A549 (cell line): ENCODE measurements at regions not wholly inside any gene's neighbourhood (a gene's known extent, or its start where the extent isn't known, plus 50 kb on each side); places are given as distances from the start of the nearest gene placed in this dataset.

Source experiments
- ATAC-seq, 2 experiments: fragments of 200-7000 bp in 1 of 2; fragments of >200 bp in 1 of 2; cut with Nextera tagmentation in 1 of 2; cut with Tn5 transposase in 1 of 2; 3 replicates each; pipeline versions ENCODE4 v1.8.0 to v1.9.1; 2018 to 2020; ENCODE audit warnings: mild to moderate bottlenecking in 1 of 2, moderate library complexity in 1 of 2
- CTCF ChIA-PET: fragments of 300-600 bp; sonication (Branson Sonifier 250); formaldehyde crosslinking; extraction: SDS; loops from one replicate; lab custom pipeline; 2021; ENCODE audit warnings: antibody characterized with exemption, inconsistent platforms; lab: Yijun Ruan, JAX
- POLR2A ChIA-PET: fragments of 350-600 bp; formaldehyde crosslinking; extraction: SDS; loops from one replicate; lab custom pipeline; 2021; ENCODE audit warnings: antibody characterized with exemption, inconsistent platforms; lab: Yijun Ruan, JAX
- DNase-seq, 2 experiments: peaks; one replicate each; pipeline versions ENCODE4 v3.0.0 to v3.0.0-alpha.2; 2011 to 2016; ENCODE audit warnings: low read depth in 1 of 2, low spot score in 1 of 2
- FAIRE-seq: peaks from 2 replicates; lab custom pipeline; 2011; peaks lifted over from hg19 to GRCh38; lab: Jason Lieb, UNC
- H3K27ac ChIP-seq, 2 experiments: fragments of >200 bp; sonication (Bioruptor Twin); formaldehyde crosslinking; 3 replicates each; pipeline ENCODE4 v1.5.1; 2016 to 2017
- H3K4me1 ChIP-seq: fragments of >200 bp; sonication (Bioruptor Twin); formaldehyde crosslinking; 3 replicates; pipeline ENCODE4 v1.6.1; 2016
- H3K4me2 ChIP-seq: fragments of >200 bp; sonication (Bioruptor Twin); formaldehyde crosslinking; 3 replicates; pipeline ENCODE4 v1.6.1; 2016
- H3K4me3 ChIP-seq: fragments of >200 bp; sonication (Bioruptor Twin); formaldehyde crosslinking; 3 replicates; pipeline ENCODE4 v1.5.1; 2016
- H3K9me3 ChIP-seq: fragments of >200 bp; sonication (Bioruptor Twin); formaldehyde crosslinking; 3 replicates; pipeline ENCODE4 v1.6.1; 2016
- CEBPB ChIP-seq, 2 experiments: fragments of >200 bp in 1 of 2; sonication (Bioruptor Twin) in 1 of 2; formaldehyde crosslinking in 1 of 2; IDR thresholded peaks; 2 replicates each; pipeline ENCODE4 v1.6.1; 2012 to 2016
- CHD2 ChIP-seq: fragments of 150-350 bp; IDR thresholded peaks from 2 replicates; pipeline ENCODE4 v1.6.1; 2014; ENCODE audit warnings: low read length; ENCODE audit not compliant: partially characterized antibody
- CHD4 ChIP-seq: fragments of 200-600 bp; sonication (generic); IDR thresholded peaks from 2 replicates; pipeline ENCODE4 v1.6.1; 2016; ENCODE audit warnings: antibody characterized with exemption, mild to moderate bottlenecking, borderline replicate concordance
- EHF ChIP-seq: fragments of 250-450 bp; sonication (Bioruptor Pico); IDR thresholded peaks from 2 replicates; pipeline ENCODE4 v1.5.0; 2020; ENCODE audit warnings: mild to moderate bottlenecking
- EHMT2 ChIP-seq: fragments of 200-600 bp; sonication (generic); IDR thresholded peaks from 2 replicates; pipeline ENCODE4 v1.6.1; 2016; ENCODE audit warnings: antibody characterized with exemption, low read depth, mild to moderate bottlenecking, moderate library complexity
- FOSB ChIP-seq: fragments of 250-450 bp; sonication (Bioruptor Pico); IDR thresholded peaks from 2 replicates; pipeline ENCODE4 v1.5.0; 2020; ENCODE audit warnings: mild to moderate bottlenecking, moderate library complexity
- FOXS1 ChIP-seq: fragments of 250-450 bp; sonication (Bioruptor Pico); IDR thresholded peaks from 2 replicates; pipeline ENCODE4 v1.5.0; 2020; ENCODE audit warnings: mild to moderate bottlenecking, moderate library complexity
- GATA3 ChIP-seq: IDR thresholded peaks from 2 replicates; pipeline ENCODE4 v1.6.1; 2012; ENCODE audit warnings: borderline replicate concordance
- HDAC2 ChIP-seq: fragments of 200-600 bp; sonication (generic); IDR thresholded peaks from 2 replicates; pipeline ENCODE4 v1.6.1; 2016
- HEYL ChIP-seq: fragments of 250-450 bp; sonication (Bioruptor Pico); IDR thresholded peaks from 2 replicates; pipeline ENCODE4 v1.8.0; 2021; ENCODE audit warnings: mild to moderate bottlenecking, moderate library complexity
- HOXA7 ChIP-seq: fragments of 250-450 bp; sonication (Bioruptor Pico); IDR thresholded peaks from 2 replicates; pipeline ENCODE4 v1.5.0; 2020; ENCODE audit warnings: mild to moderate bottlenecking, moderate library complexity
- JUN ChIP-seq, 2 experiments: fragments of >200 bp; sonication (Bioruptor Twin); formaldehyde crosslinking; IDR thresholded peaks; 2 replicates in 1 of 2; 3 replicates in 1 of 2; pipeline ENCODE4 v1.6.1; 2016 to 2017
- JUNB ChIP-seq: fragments of >200 bp; sonication (Bioruptor Twin); formaldehyde crosslinking; IDR thresholded peaks from 2 replicates; pipeline ENCODE4 v1.6.1; 2016
- KDM5A ChIP-seq: fragments of 200-600 bp; sonication (generic); IDR thresholded peaks from 2 replicates; pipeline ENCODE4 v1.6.1; 2016; ENCODE audit warnings: antibody characterized with exemption, mild to moderate bottlenecking
- NFE2L2 ChIP-seq: fragments of 150-350 bp; conservative IDR thresholded peaks from 2 replicates; pipeline ENCODE4 v1.6.1; 2014; ENCODE audit warnings: low read length
- POLR2AphosphoS2 ChIP-seq: conservative IDR thresholded peaks from 2 replicates; pipeline ENCODE4 v1.6.1; 2012; ENCODE audit warnings: low read length, improper control_type of control experiment, inconsistent platforms
- RAD21 ChIP-seq, 2 experiments: fragments of >200 bp in 1 of 2; sonication (Bioruptor Twin) in 1 of 2; formaldehyde crosslinking in 1 of 2; IDR thresholded peaks in 1 of 2; conservative IDR thresholded peaks in 1 of 2; 2 replicates in 1 of 2; 3 replicates in 1 of 2; pipeline ENCODE4 v1.6.1; 2012 to 2018; ENCODE audit warnings: inconsistent platforms in 1 of 2
- RARB ChIP-seq: fragments of 250-450 bp; sonication (Bioruptor Pico); IDR thresholded peaks from 2 replicates; pipeline ENCODE4 v1.8.0; 2021; ENCODE audit warnings: mild to moderate bottlenecking, moderate library complexity
- RCOR1 ChIP-seq: fragments of 150-350 bp; IDR thresholded peaks from 2 replicates; pipeline ENCODE4 v1.6.1; 2014; ENCODE audit warnings: antibody characterized with exemption, low read length, low read depth
- RNF2 ChIP-seq: fragments of 200-600 bp; sonication (generic); IDR thresholded peaks from 2 replicates; pipeline ENCODE4 v1.6.1; 2016; ENCODE audit warnings: low read depth, mild to moderate bottlenecking, antibody characterized with exemption, moderate library complexity, borderline replicate concordance
- SREBF2 ChIP-seq: fragments of 450-650 bp; IDR thresholded peaks from 2 replicates; pipeline ENCODE4 v1.6.1; 2014; ENCODE audit warnings: mild to moderate bottlenecking, moderate library complexity
- TFCP2L1 ChIP-seq: fragments of 250-450 bp; sonication (Bioruptor Pico); IDR thresholded peaks from 2 replicates; pipeline ENCODE4 v1.5.0; 2021; ENCODE audit warnings: mild to moderate bottlenecking
- ZC3H11A ChIP-seq: fragments of 450-650 bp; IDR thresholded peaks from 2 replicates; pipeline ENCODE4 v1.6.1; 2014; ENCODE audit warnings: antibody characterized with exemption, mild to moderate bottlenecking
- ZFP36 ChIP-seq: fragments of 450-650 bp; IDR thresholded peaks from 2 replicates; pipeline ENCODE4 v1.6.1; 2014; ENCODE audit warnings: borderline replicate concordance; ENCODE audit not compliant: partially characterized antibody
- ZNF302 ChIP-seq: fragments of 250-450 bp; sonication (Bioruptor Pico); IDR thresholded peaks from 2 replicates; pipeline ENCODE4 v1.9.0; 2021; ENCODE audit warnings: inconsistent platforms, mild to moderate bottlenecking, moderate library complexity
- WGBS: methylation state at CpG from one replicate; pipeline ENCODE4 v1.1.6; 2017; ENCODE audit errors: missing lambda C conversion rate; 5-methylcytosine and 5-hydroxymethylcytosine counted together
- TF ChIP-seq, protein P1 (sequence below): IDR thresholded peaks from 2 replicates; pipeline ENCODE4 v1.6.1; 2012
- TF ChIP-seq, protein P2 (sequence below): fragments of >200 bp; sonication (Bioruptor Twin); formaldehyde crosslinking; IDR thresholded peaks from 3 replicates; pipeline ENCODE4 v1.5.1; 2016
- TF ChIP-seq, protein P3 (sequence below): IDR thresholded peaks from 2 replicates; pipeline ENCODE4 v1.6.1; 2012; ENCODE audit warnings: low read depth, borderline replicate concordance
- TF ChIP-seq, protein P4 (sequence below): fragments of 250-450 bp; sonication (Bioruptor Pico); IDR thresholded peaks from 2 replicates; pipeline ENCODE4 v1.5.0; 2021; ENCODE audit warnings: mild to moderate bottlenecking, moderate library complexity, borderline replicate concordance
- TF ChIP-seq, protein P5 (sequence below): fragments of 450-650 bp; IDR thresholded peaks from 2 replicates; pipeline ENCODE4 v1.6.1; 2014; ENCODE audit warnings: antibody characterized with exemption

DNA sequence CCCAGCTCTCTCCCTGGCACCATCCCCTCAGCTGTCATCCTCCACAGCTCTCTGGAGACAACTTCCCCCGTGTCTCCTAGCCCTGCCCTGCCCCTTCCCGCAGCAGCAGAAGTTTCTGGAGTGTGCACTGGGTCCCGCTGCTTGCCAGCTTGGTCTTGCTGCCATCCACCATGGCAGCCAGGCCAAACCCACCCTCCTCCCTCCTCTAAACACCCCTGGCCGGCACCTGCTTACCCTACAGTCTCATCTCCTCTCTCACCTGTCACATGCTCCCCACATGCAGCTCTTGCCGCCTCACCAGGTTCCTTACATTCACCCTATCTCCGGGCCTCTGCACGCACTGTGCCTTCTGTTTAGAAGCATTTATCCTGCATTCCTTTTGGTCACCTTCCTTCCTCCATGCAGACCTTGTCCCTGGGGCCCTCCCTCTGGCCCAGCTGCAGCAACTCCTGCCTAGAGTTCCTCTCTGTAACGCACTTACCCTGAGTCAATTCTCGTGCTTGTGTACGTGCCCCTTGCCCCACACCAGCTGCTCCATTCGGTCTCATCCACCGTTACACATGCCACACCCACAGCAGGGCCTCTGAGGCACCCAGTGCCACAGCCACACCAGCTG, 93.9 kb upstream of the RET start:
- TF ChIP-seq HDAC2 (no peak), NFE2L2 (no peak), EHF (CRISPR knock-in tag) (no peak), RCOR1 (no peak), ZFP36 (no peak), TFCP2L1 (CRISPR knock-in tag) (no peak), HEYL (no peak), JUNB (no peak), FOSB (CRISPR knock-in tag) (no peak), RAD21 (conservative IDR thresholded peaks at IDR 0.05 in 1 of 2, IDR thresholded peaks at IDR 0.05 in 1 of 2) (no peak), CHD4 (no peak), CHD2 (no peak), ZNF302 (CRISPR knock-in tag) (no peak), ZC3H11A (no peak), KDM5A (no peak)
- TF ChIP-seq, protein P1, sequence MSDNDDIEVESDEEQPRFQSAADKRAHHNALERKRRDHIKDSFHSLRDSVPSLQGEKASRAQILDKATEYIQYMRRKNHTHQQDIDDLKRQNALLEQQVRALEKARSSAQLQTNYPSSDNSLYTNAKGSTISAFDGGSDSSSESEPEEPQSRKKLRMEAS = no peak
- TF ChIP-seq, protein P2, sequence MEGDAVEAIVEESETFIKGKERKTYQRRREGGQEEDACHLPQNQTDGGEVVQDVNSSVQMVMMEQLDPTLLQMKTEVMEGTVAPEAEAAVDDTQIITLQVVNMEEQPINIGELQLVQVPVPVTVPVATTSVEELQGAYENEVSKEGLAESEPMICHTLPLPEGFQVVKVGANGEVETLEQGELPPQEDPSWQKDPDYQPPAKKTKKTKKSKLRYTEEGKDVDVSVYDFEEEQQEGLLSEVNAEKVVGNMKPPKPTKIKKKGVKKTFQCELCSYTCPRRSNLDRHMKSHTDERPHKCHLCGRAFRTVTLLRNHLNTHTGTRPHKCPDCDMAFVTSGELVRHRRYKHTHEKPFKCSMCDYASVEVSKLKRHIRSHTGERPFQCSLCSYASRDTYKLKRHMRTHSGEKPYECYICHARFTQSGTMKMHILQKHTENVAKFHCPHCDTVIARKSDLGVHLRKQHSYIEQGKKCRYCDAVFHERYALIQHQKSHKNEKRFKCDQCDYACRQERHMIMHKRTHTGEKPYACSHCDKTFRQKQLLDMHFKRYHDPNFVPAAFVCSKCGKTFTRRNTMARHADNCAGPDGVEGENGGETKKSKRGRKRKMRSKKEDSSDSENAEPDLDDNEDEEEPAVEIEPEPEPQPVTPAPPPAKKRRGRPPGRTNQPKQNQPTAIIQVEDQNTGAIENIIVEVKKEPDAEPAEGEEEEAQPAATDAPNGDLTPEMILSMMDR = no peak
- TF ChIP-seq, protein P3, sequence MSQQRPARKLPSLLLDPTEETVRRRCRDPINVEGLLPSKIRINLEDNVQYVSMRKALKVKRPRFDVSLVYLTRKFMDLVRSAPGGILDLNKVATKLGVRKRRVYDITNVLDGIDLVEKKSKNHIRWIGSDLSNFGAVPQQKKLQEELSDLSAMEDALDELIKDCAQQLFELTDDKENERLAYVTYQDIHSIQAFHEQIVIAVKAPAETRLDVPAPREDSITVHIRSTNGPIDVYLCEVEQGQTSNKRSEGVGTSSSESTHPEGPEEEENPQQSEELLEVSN = no peak
- TF ChIP-seq, protein P4, sequence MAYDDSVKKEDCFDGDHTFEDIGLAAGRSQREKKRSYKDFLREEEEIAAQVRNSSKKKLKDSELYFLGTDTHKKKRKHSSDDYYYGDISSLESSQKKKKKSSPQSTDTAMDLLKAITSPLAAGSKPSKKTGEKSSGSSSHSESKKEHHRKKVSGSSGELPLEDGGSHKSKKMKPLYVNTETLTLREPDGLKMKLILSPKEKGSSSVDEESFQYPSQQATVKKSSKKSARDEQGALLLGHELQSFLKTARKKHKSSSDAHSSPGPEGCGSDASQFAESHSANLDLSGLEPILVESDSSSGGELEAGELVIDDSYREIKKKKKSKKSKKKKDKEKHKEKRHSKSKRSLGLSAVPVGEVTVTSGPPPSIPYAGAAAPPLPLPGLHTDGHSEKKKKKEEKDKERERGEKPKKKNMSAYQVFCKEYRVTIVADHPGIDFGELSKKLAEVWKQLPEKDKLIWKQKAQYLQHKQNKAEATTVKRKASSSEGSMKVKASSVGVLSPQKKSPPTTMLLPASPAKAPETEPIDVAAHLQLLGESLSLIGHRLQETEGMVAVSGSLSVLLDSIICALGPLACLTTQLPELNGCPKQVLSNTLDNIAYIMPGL (CRISPR knock-in tag) = no peak
- CTCF ChIA-PET = no interaction called here
- WGBS = 49% methylated on average over 12 of the region's 12 CpGs
- no peaks in the 10 kb centered on the region for H3K9me3 ChIP-seq
- no peak for DNase-seq
- no peak overlapping the region for H3K4me2 ChIP-seq
- H3K4me1 ChIP-seq = no peaks in the 10 kb centered on the region
- H3K27ac ChIP-seq = no peak overlapping the region
- ATAC-seq = no peak
- POLR2A ChIA-PET = no interaction called here
- no peak for FAIRE-seq
- H3K4me3 ChIP-seq = no peak overlapping the region

DNA sequence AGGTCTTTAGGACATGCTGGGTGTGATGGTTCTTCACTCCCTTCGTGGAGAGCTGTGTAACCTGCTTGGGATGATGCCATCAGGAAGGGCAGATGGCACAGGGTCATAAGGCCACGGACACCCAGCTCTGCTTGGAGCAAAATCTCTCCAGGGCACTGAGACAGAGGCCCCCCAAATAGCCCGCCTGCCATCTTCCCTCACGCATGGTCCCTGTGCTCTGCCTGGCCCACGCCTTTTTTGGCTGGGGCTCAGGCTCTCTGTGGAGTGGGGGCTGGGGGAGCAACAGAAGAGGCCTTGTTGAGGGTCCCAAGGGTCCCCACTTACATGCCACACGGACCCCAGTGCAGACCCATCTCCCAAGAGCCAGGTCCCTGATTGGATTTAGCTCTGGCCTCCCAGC, 93.3 kb upstream of the RET start:
- TF ChIP-seq, protein P4 (CRISPR knock-in tag) = no peak
- TF ChIP-seq, protein P3 = no peak
- TF ChIP-seq RARB (no peak), EHMT2 (no peak), GATA3 (no peak), CEBPB (IDR thresholded peaks at IDR 0.05) (no peak), POLR2AphosphoS2 (no peak), ZFP36 (no peak), RNF2 (no peak), HOXA7 (CRISPR knock-in tag) (no peak), CHD4 (no peak), SREBF2 (no peak), FOXS1 (CRISPR knock-in tag) (no peak), JUN (IDR thresholded peaks at IDR 0.05) (no peak)
- TF ChIP-seq, protein P5, sequence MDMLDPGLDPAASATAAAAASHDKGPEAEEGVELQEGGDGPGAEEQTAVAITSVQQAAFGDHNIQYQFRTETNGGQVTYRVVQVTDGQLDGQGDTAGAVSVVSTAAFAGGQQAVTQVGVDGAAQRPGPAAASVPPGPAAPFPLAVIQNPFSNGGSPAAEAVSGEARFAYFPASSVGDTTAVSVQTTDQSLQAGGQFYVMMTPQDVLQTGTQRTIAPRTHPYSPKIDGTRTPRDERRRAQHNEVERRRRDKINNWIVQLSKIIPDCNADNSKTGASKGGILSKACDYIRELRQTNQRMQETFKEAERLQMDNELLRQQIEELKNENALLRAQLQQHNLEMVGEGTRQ = no peak
- Histone ChIP-seq H3K9me3 (no peaks in the 10 kb centered on the region), H3K4me2 (no peak overlapping the region), H3K27ac (no peak overlapping the region), H3K4me3 (no peak overlapping the region), H3K4me1 (no peaks in the 10 kb centered on the region)
- no peak for FAIRE-seq
- ChIA-PET POLR2A (no interaction called here), CTCF (no interaction called here)
- 31% methylated on average over 4 of the region's 6 CpGs for WGBS
- DNase-seq = no peak
- no peak for ATAC-seq
